Sigmoid colon (tissue), 3 donors: ENCODE measurements at regions not wholly inside any gene's neighbourhood (a gene's known extent, or its start where the extent isn't known, plus 50 kb on each side); places are given as distances from the start of the nearest gene placed in this dataset.

Experiments
- POLR2A ChIP-seq, 2 donors: fragments of 450-650 bp; IDR thresholded peaks; one replicate each; pipeline ENCODE4 v1.6.1; 2016; ENCODE audit warnings: antibody characterized with exemption in 2 of 2, mild to moderate bottlenecking in 2 of 2, moderate library complexity in 2 of 2
- TF ChIP-seq, protein P1 (sequence below), 4 experiments: fragments of 450-650 bp in 3 of 4; fragments of 200-600 bp in 1 of 4; IDR thresholded peaks; one replicate each; pipeline ENCODE4 v1.5.1; 2016 to 2019; ENCODE audit warnings: antibody characterized with exemption in 4 of 4, mild to moderate bottlenecking in 3 of 4, moderate library complexity in 2 of 4

DNA sequence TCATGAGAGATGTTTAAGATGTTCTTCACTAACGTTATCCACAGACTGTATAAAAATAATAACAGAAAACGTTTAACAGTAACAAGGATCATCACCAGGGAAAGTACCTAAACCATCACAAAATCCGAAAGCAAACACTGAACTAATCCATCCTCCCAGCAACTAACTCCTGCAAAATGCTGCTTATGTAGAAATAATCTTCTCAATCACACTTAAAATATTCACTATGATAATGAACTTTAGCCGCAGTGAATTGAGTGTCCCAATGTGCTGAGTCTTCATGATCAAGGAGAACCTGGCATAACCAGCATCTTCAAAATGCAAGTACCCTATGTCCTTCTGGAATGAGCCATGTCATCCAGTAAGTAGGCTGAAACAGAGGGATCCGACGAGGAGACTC is 166.1 kb downstream of the LTN1 start:
- TF ChIP-seq, protein P1, sequence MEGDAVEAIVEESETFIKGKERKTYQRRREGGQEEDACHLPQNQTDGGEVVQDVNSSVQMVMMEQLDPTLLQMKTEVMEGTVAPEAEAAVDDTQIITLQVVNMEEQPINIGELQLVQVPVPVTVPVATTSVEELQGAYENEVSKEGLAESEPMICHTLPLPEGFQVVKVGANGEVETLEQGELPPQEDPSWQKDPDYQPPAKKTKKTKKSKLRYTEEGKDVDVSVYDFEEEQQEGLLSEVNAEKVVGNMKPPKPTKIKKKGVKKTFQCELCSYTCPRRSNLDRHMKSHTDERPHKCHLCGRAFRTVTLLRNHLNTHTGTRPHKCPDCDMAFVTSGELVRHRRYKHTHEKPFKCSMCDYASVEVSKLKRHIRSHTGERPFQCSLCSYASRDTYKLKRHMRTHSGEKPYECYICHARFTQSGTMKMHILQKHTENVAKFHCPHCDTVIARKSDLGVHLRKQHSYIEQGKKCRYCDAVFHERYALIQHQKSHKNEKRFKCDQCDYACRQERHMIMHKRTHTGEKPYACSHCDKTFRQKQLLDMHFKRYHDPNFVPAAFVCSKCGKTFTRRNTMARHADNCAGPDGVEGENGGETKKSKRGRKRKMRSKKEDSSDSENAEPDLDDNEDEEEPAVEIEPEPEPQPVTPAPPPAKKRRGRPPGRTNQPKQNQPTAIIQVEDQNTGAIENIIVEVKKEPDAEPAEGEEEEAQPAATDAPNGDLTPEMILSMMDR (IDR thresholded peaks at IDR 0.05): no peak
- no peak for TF ChIP-seq POLR2A (IDR thresholded peaks at IDR 0.05)
